B cell (primary cell): ENCODE measurements at regions not wholly inside any gene's neighbourhood (a gene's known extent, or its start where the extent isn't known, plus 50 kb on each side); places are given as distances from the start of the nearest gene placed in this dataset.

Experiments used
- ATAC-seq: fragments of 200-7000 bp; cut with Tn5 transposase; one replicate; pipeline ENCODE4 v1.10.0; 2021; ENCODE audit warnings: low read depth, mild to moderate bottlenecking, moderate number of reproducible peaks, moderate library complexity
- CTCF ChIA-PET: fragments of 350-600 bp; sonication (Branson Sonifier 250); formaldehyde crosslinking; loops from one replicate; lab custom pipeline; 2021; ENCODE audit warnings: antibody characterized with exemption, inconsistent platforms; lab: Charles Lee
- POLR2A ChIA-PET: fragments of 350-600 bp; sonication (Branson Sonifier 250); formaldehyde crosslinking; loops from one replicate; lab custom pipeline; 2021; ENCODE audit warnings: antibody characterized with exemption; lab: Charles Lee
- DNase-seq: peaks from one replicate; pipeline ENCODE4 v3.0.0; 2013
- H2AFZ ChIP-seq: 2 replicates; pipeline ENCODE4 v1.6.1; 2012; ENCODE audit warnings: mild to moderate bottlenecking, low read depth, low read length; ENCODE audit not compliant: insufficient read depth, poor library complexity, severe bottlenecking
- H3K27ac ChIP-seq, 2 donors: 1 replicate in 1 of 2; 2 replicates in 1 of 2; pipeline ENCODE4 v1.5.1; 2012 to 2013; ENCODE audit warnings: low read length in 2 of 2, mild to moderate bottlenecking in 2 of 2, moderate library complexity in 1 of 2
- H3K27me3 ChIP-seq, 4 experiments: fragments of 200-600 bp in 1 of 4; sonication (generic) in 1 of 4; replicated peaks in 1 of 4; 1 replicate in 2 of 4; 2 replicates in 2 of 4; pipeline versions ENCODE4 v1.6.1 to v1.7.0; 2013 to 2016; ENCODE audit warnings: low read length in 3 of 4, mild to moderate bottlenecking in 2 of 4, mixed read lengths in 1 of 4, moderate library complexity in 1 of 4; ENCODE audit not compliant: insufficient read depth in 4 of 4, control insufficient read depth in 3 of 4; ENCODE audit errors: control extremely low read depth in 1 of 4
- H3K36me3 ChIP-seq, 2 experiments: replicated peaks in 1 of 2; 1 replicate in 1 of 2; 2 replicates in 1 of 2; pipeline versions ENCODE4 v1.6.1 to v1.7.1; 2013; ENCODE audit warnings: low read length in 1 of 2; ENCODE audit not compliant: insufficient read depth in 2 of 2, control insufficient read depth in 1 of 2; ENCODE audit errors: control extremely low read depth in 1 of 2, extremely low read depth in 1 of 2
- H3K4me1 ChIP-seq, 2 donors: fragments of 200-600 bp in 1 of 2; sonication (generic) in 1 of 2; 1 replicate in 1 of 2; 2 replicates in 1 of 2; pipeline versions ENCODE4 v1.5.1 to v1.6.1; 2013 to 2017; ENCODE audit warnings: low read length in 2 of 2; ENCODE audit not compliant: control insufficient read depth in 2 of 2, insufficient read depth in 2 of 2
- H3K4me2 ChIP-seq: replicated peaks from 2 replicates; pipeline ENCODE3; 2012; ENCODE audit warnings: mild to moderate bottlenecking, low read depth, low read length; ENCODE audit not compliant: poor library complexity, severe bottlenecking
- H3K4me3 ChIP-seq, 5 experiments: fragments of 200-600 bp in 1 of 5; sonication (generic) in 1 of 5; 1 replicate in 3 of 5; 2 replicates in 2 of 5; pipeline versions ENCODE4 v1.5.1 to v1.7.0; 2011 to 2016; ENCODE audit warnings: low read length in 4 of 5, mild to moderate bottlenecking in 4 of 5, low read depth in 2 of 5, control low read depth in 1 of 5, moderate library complexity in 1 of 5; ENCODE audit not compliant: insufficient read depth in 1 of 5; ENCODE audit errors: control extremely low read depth in 1 of 5, extremely low read depth in 1 of 5
- H3K79me2 ChIP-seq: fragments of 200-600 bp; sonication (generic); one replicate; pipeline ENCODE4 v1.6.0; 2016; ENCODE audit warnings: low read length; ENCODE audit not compliant: control insufficient read depth, insufficient read depth
- H3K9ac ChIP-seq: fragments of 200-600 bp; sonication (generic); 2 replicates; pipeline ENCODE4 v1.6.1; 2017; ENCODE audit warnings: mild to moderate bottlenecking, low read length, moderate library complexity
- H3K9me3 ChIP-seq, 3 donors: one replicate each; pipeline versions ENCODE4 v1.6.1 to v1.7.1; 2013; ENCODE audit warnings: low read length in 2 of 3; ENCODE audit not compliant: control insufficient read depth in 2 of 3, insufficient read depth in 1 of 3; ENCODE audit errors: control extremely low read depth in 1 of 3
- H4K20me1 ChIP-seq: 2 replicates; pipeline ENCODE4 v1.6.0; 2012; ENCODE audit warnings: mild to moderate bottlenecking, low read length; ENCODE audit not compliant: insufficient read depth, control insufficient read depth, poor library complexity, severe bottlenecking
- H3K27ac Mint-ChIP-seq: one replicate; pipeline ENCODE4 v1.8.0; 2021; ENCODE audit warnings: mixed read lengths
- H3K27me3 Mint-ChIP-seq: one replicate; pipeline ENCODE4 v1.8.0; 2021; ENCODE audit warnings: mixed read lengths
- H3K4me1 Mint-ChIP-seq: one replicate; pipeline ENCODE4 v1.8.0; 2021; ENCODE audit warnings: mixed read lengths
- H3K4me3 Mint-ChIP-seq: one replicate; pipeline ENCODE4 v1.8.0; 2021; ENCODE audit warnings: mixed read lengths
- H3K9me3 Mint-ChIP-seq: one replicate; pipeline ENCODE4 v1.8.0; 2022; ENCODE audit warnings: mixed read lengths; ENCODE audit not compliant: insufficient read depth
- EZH2 ChIP-seq: IDR thresholded peaks from 2 replicates; pipeline ENCODE4 v1.6.1; 2012; ENCODE audit warnings: borderline replicate concordance, low read depth, mild to moderate bottlenecking, moderate library complexity, low read length; ENCODE audit not compliant: insufficient read depth, poor library complexity, severe bottlenecking
- WGBS: methylation state at CpG from one replicate; pipeline ENCODE4 v1.1.5; 2013; ENCODE audit warnings: missing lambda C conversion rate; ENCODE audit not compliant: insufficient coverage; 5-methylcytosine and 5-hydroxymethylcytosine counted together
- intact Hi-C: fragments of 100-400 bp; cut with micrococcal nuclease; formaldehyde crosslinking; loops from one replicate; pipeline ENCODE4 v1.10.0; 2022
- TF ChIP-seq, protein P1 (sequence below): fragments of 200-600 bp; IDR thresholded peaks from one replicate; pipeline ENCODE4 v1.8.0; 2022; ENCODE audit warnings: antibody characterized with exemption, mild to moderate bottlenecking

GRCh38 chr20:57828696-57829095, 118.9 kb upstream of the PMEPA1 start:
- TF ChIP-seq EZH2 = no peak
- TF ChIP-seq, protein P1, sequence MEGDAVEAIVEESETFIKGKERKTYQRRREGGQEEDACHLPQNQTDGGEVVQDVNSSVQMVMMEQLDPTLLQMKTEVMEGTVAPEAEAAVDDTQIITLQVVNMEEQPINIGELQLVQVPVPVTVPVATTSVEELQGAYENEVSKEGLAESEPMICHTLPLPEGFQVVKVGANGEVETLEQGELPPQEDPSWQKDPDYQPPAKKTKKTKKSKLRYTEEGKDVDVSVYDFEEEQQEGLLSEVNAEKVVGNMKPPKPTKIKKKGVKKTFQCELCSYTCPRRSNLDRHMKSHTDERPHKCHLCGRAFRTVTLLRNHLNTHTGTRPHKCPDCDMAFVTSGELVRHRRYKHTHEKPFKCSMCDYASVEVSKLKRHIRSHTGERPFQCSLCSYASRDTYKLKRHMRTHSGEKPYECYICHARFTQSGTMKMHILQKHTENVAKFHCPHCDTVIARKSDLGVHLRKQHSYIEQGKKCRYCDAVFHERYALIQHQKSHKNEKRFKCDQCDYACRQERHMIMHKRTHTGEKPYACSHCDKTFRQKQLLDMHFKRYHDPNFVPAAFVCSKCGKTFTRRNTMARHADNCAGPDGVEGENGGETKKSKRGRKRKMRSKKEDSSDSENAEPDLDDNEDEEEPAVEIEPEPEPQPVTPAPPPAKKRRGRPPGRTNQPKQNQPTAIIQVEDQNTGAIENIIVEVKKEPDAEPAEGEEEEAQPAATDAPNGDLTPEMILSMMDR = no peak
- Histone ChIP-seq H3K36me3 (no peaks in the 10 kb centered on the region), H3K27ac (no peak overlapping the region), H3K4me2 (no peak overlapping the region), H3K4me3 (no peak overlapping the region), H4K20me1 (no peaks in the 10 kb centered on the region), H3K9me3 (no peaks in the 10 kb centered on the region), H3K9ac (no peak overlapping the region), H3K27me3 (no peaks in the 10 kb centered on the region), H3K79me2 (no peaks in the 10 kb centered on the region), H3K4me1 (no peaks in the 10 kb centered on the region), H2AFZ (no peak overlapping the region)
- Mint-ChIP-seq H3K4me3 (no peak overlapping the region), H3K27me3 (peaks cover 14% of the 10 kb centered on the region), H3K4me1 (no peaks in the 10 kb centered on the region), H3K27ac (no peak overlapping the region), H3K9me3 (no peaks in the 10 kb centered on the region)
- intact Hi-C loops = no loop called here
- ChIA-PET POLR2A (no interaction called here), CTCF (no interaction called here)
- no peak for DNase-seq
- no peak for ATAC-seq
- WGBS = 90% methylated on average over 7 of the region's 10 CpGs

- Mint-ChIP-seq H3K4me1 (no peaks in the 10 kb centered on the region), H3K27ac (no peak overlapping the region), H3K27me3 (peaks cover 21% of the 10 kb centered on the region), H3K4me3 (no peak overlapping the region), H3K9me3 (no peaks in the 10 kb centered on the region)
- DNase-seq = no peak
- Histone ChIP-seq H3K9ac (no peak overlapping the region), H3K9me3 (no peaks in the 10 kb centered on the region), H3K36me3 (no peaks in the 10 kb centered on the region), H3K4me3 (no peak overlapping the region), H3K4me1 (no peaks in the 10 kb centered on the region), H3K79me2 (no peaks in the 10 kb centered on the region), H3K4me2 (no peak overlapping the region), H3K27me3 (peaks cover 0 to 1% (median 0%) of the 10 kb centered on the region in 4 experiments), H3K27ac (no peak overlapping the region), H2AFZ (no peak overlapping the region), H4K20me1 (no peaks in the 10 kb centered on the region)
- TF ChIP-seq, protein P1 = no peak
- no peak for TF ChIP-seq EZH2
- ChIA-PET CTCF (no interaction called here), POLR2A (no interaction called here)
- no peak for ATAC-seq
- WGBS = 84% methylated on average over 11 of the region's 12 CpGs
- intact Hi-C loops = no loop called here
Observed at GRCh38 chr20:57826666-57827287, 117.0 kb upstream of the PMEPA1 start.
